H1 (cell line): ENCODE measurements at regions not wholly inside any gene's neighbourhood (a gene's known extent, or its start where the extent isn't known, plus 50 kb on each side); places are given as distances from the start of the nearest gene placed in this dataset.

Source experiments
- CTCF ChIA-PET: fragments of 300-600 bp; sonication (Branson Sonifier 250); formaldehyde crosslinking; loops from one replicate; lab custom pipeline; 2021; ENCODE audit not compliant: partially characterized antibody; lab: Charles Lee
- POLR2A ChIA-PET: fragments of 300-600 bp; sonication (Branson Sonifier 250); formaldehyde crosslinking; loops from one replicate; lab custom pipeline; 2021; ENCODE audit warnings: inconsistent platforms; ENCODE audit not compliant: partially characterized antibody; lab: Charles Lee
- DNase-seq, 2 experiments: peaks; one replicate each; pipeline versions ENCODE4 v3.0.0 to v3.0.0-alpha.2; 2010 to 2022; ENCODE audit warnings: low spot score in 2 of 2, low read depth in 1 of 2, mixed read lengths in 1 of 2
- FAIRE-seq: peaks from 2 replicates; lab custom pipeline; 2011; peaks lifted over from hg19 to GRCh38; lab: Jason Lieb, UNC
- H2AFZ ChIP-seq: 2 replicates; pipeline ENCODE4 v1.8.1; 2012; ENCODE audit warnings: low read length, inconsistent platforms
- H2AK5ac ChIP-seq: 2 replicates; pipeline ENCODE4 v1.6.1; 2013; ENCODE audit warnings: low read depth, low read length
- H2BK120ac ChIP-seq: replicated peaks from 2 replicates; pipeline ENCODE3; 2013; ENCODE audit warnings: low read depth, low read length, inconsistent platforms
- H2BK12ac ChIP-seq: 2 replicates; pipeline ENCODE4 v1.6.1; 2013; ENCODE audit warnings: low read depth, low read length
- H2BK15ac ChIP-seq: 2 replicates; pipeline ENCODE4 v1.6.1; 2013; ENCODE audit warnings: low read length
- H2BK20ac ChIP-seq: 2 replicates; pipeline ENCODE4 v1.6.1; 2013; ENCODE audit warnings: low read length
- H2BK5ac ChIP-seq: 2 replicates; pipeline ENCODE4 v1.6.1; 2013; ENCODE audit warnings: low read depth, low read length
- H3K14ac ChIP-seq: 2 replicates; pipeline ENCODE4 v1.6.1; 2013; ENCODE audit warnings: inconsistent platforms; ENCODE audit not compliant: insufficient read length
- H3K18ac ChIP-seq: 2 replicates; pipeline ENCODE4 v1.6.1; 2013; ENCODE audit warnings: low read length; ENCODE audit errors: extremely low read depth
- H3K23ac ChIP-seq: 2 replicates; pipeline ENCODE4 v1.6.1; 2013; ENCODE audit warnings: inconsistent platforms; ENCODE audit not compliant: insufficient read length
- H3K23me2 ChIP-seq: 2 replicates; pipeline ENCODE4 v1.6.1; 2013; ENCODE audit warnings: low read depth, low read length
- H3K27ac ChIP-seq: 2 replicates; pipeline ENCODE4 v1.6.1; 2011; ENCODE audit warnings: low read depth, low read length, inconsistent platforms
- H3K27me3 ChIP-seq, 4 experiments: replicated peaks in 1 of 4; 1 replicate in 1 of 4; 2 replicates in 3 of 4; pipeline versions ENCODE4 v1.6.1 to v1.8.1; 2011 to 2013; ENCODE audit warnings: low read length in 3 of 4, mild to moderate bottlenecking in 3 of 4, inconsistent platforms in 2 of 4, mixed read lengths in 2 of 4, moderate library complexity in 1 of 4; ENCODE audit not compliant: control insufficient read depth in 3 of 4, insufficient read depth in 3 of 4; ENCODE audit errors: extremely low read depth in 1 of 4
- H3K36me3 ChIP-seq, 4 experiments: 2 replicates each; pipeline versions ENCODE4 v1.6.1 to v1.8.1; 2011 to 2013; ENCODE audit warnings: mild to moderate bottlenecking in 4 of 4, low read length in 3 of 4, moderate library complexity in 2 of 4, control low read depth in 1 of 4, inconsistent platforms in 1 of 4; ENCODE audit not compliant: insufficient read depth in 4 of 4, control insufficient read depth in 2 of 4
- H3K4ac ChIP-seq: replicated peaks from 2 replicates; pipeline ENCODE3; 2013; ENCODE audit warnings: low read length, low read depth, mixed read lengths, inconsistent platforms; ENCODE audit not compliant: insufficient read length
- H3K4me1 ChIP-seq, 4 experiments: replicated peaks in 1 of 4; 1 replicate in 1 of 4; 2 replicates in 3 of 4; pipeline versions ENCODE4 v1.6.1 to v1.8.1; 2011 to 2013; ENCODE audit warnings: low read length in 3 of 4, inconsistent platforms in 2 of 4, mixed read lengths in 1 of 4; ENCODE audit not compliant: insufficient read depth in 4 of 4, control insufficient read depth in 3 of 4
- H3K4me2 ChIP-seq, 2 experiments: 2 replicates each; pipeline versions ENCODE4 v1.6.1 to v1.8.1; 2011 to 2013; ENCODE audit warnings: low read depth in 2 of 2, low read length in 2 of 2, control low read depth in 1 of 2, inconsistent platforms in 1 of 2, mild to moderate bottlenecking in 1 of 2; ENCODE audit not compliant: insufficient read depth in 1 of 2
- H3K4me3 ChIP-seq, 4 experiments: fragments of 200-600, 300-600 bp in 1 of 4; sonication (generic), shearing (Covaris generic), sonication (Bioruptor Twin) in 1 of 4; 2 replicates each; pipeline versions ENCODE4 v1.5.1 to v1.8.1; 2011 to 2016; ENCODE audit warnings: low read length in 4 of 4, low read depth in 3 of 4, control low read depth in 2 of 4, inconsistent platforms in 2 of 4, mild to moderate bottlenecking in 2 of 4, mixed read lengths in 1 of 4, moderate library complexity in 1 of 4; ENCODE audit not compliant: insufficient read depth in 2 of 4; ENCODE audit errors: extremely low read depth in 1 of 4
- H3K56ac ChIP-seq: replicated peaks from 2 replicates; pipeline ENCODE3; 2013; ENCODE audit warnings: low read depth, mild to moderate bottlenecking, mixed read lengths, low read length, inconsistent platforms; ENCODE audit not compliant: insufficient read length
- H3K79me1 ChIP-seq: 2 replicates; pipeline ENCODE4 v1.6.1; 2013; ENCODE audit warnings: low read depth, low read length, control low read depth
- H3K79me2 ChIP-seq, 2 experiments: 2 replicates each; pipeline versions ENCODE4 v1.6.1 to v1.8.1; 2012 to 2013; ENCODE audit warnings: low read length in 2 of 2, mild to moderate bottlenecking in 2 of 2, inconsistent platforms in 1 of 2; ENCODE audit not compliant: insufficient read depth in 2 of 2, control insufficient read depth in 1 of 2
- H3K9ac ChIP-seq, 4 experiments: replicated peaks in 1 of 4; 1 replicate in 1 of 4; 2 replicates in 3 of 4; pipeline versions ENCODE4 v1.6.1 to v1.8.1; 2011 to 2013; ENCODE audit warnings: low read depth in 3 of 4, low read length in 3 of 4, control low read depth in 2 of 4, mild to moderate bottlenecking in 2 of 4, moderate library complexity in 2 of 4, inconsistent platforms in 1 of 4; ENCODE audit errors: extremely low read depth in 1 of 4
- H3K9me3 ChIP-seq, 2 experiments: 2 replicates each; pipeline versions ENCODE4 v1.6.1 to v1.8.1; 2012 to 2013; ENCODE audit warnings: mild to moderate bottlenecking in 2 of 2, moderate library complexity in 2 of 2, control low read depth in 1 of 2, inconsistent platforms in 1 of 2, low read depth in 1 of 2, low read length in 1 of 2, mixed read lengths in 1 of 2; ENCODE audit not compliant: insufficient read depth in 2 of 2
- H4K20me1 ChIP-seq, 2 experiments: replicated peaks in 1 of 2; 2 replicates each; pipeline versions ENCODE3 to v1.8.1; 2011 to 2013; ENCODE audit warnings: inconsistent platforms in 2 of 2, low read length in 2 of 2, mild to moderate bottlenecking in 1 of 2; ENCODE audit not compliant: insufficient read depth in 2 of 2, control insufficient read depth in 1 of 2
- H4K5ac ChIP-seq: 2 replicates; pipeline ENCODE4 v1.6.1; 2013; ENCODE audit warnings: low read length, low read depth, mixed read lengths, inconsistent platforms; ENCODE audit not compliant: insufficient read length
- H4K8ac ChIP-seq: 2 replicates; pipeline ENCODE4 v1.8.0; 2013; ENCODE audit warnings: mild to moderate bottlenecking, moderate library complexity, low read length, inconsistent platforms; ENCODE audit not compliant: insufficient read depth; ENCODE audit errors: extremely low read depth
- H4K91ac ChIP-seq: replicated peaks from 2 replicates; pipeline ENCODE3; 2013; ENCODE audit warnings: low read length, mixed read lengths, inconsistent platforms; ENCODE audit not compliant: insufficient read length
- CREB1 ChIP-seq: IDR thresholded peaks from 2 replicates; pipeline ENCODE4 v1.6.1; 2012; ENCODE audit warnings: inconsistent platforms
- GABPA ChIP-seq: IDR thresholded peaks from 2 replicates; pipeline ENCODE4 v1.6.1; 2011; ENCODE audit warnings: mild to moderate bottlenecking, low read length, moderate library complexity, borderline replicate concordance; ENCODE audit not compliant: insufficient read depth
- KDM4A ChIP-seq: IDR thresholded peaks from one replicate; pipeline ENCODE4 v1.7.1; 2012; ENCODE audit warnings: low read depth, mild to moderate bottlenecking, moderate library complexity, low read length, inconsistent platforms; ENCODE audit not compliant: severe bottlenecking
- MAX ChIP-seq: IDR thresholded peaks from 2 replicates; pipeline ENCODE4 v1.6.1; 2012; ENCODE audit warnings: inconsistent platforms
- RNF2 ChIP-seq: fragments of 200-900, 300-1000 bp; sonication (generic); IDR thresholded peaks from 2 replicates; pipeline ENCODE4 v1.7.1; 2016; ENCODE audit warnings: borderline replicate concordance, low read depth, mild to moderate bottlenecking, antibody characterized with exemption, low read length; ENCODE audit not compliant: poor library complexity, severe bottlenecking; ENCODE audit errors: missing control alignments
- USF2 ChIP-seq: IDR thresholded peaks from 2 replicates; pipeline ENCODE4 v1.6.1; 2011; ENCODE audit warnings: low read length, improper control_type of control experiment
- WGBS, 2 experiments: shearing (Covaris generic) in 1 of 2; methylation state at CpG; one replicate each; pipeline versions ENCODE4 v1.1.6 to v1.1.7; 2013 to 2015; ENCODE audit warnings: low lambda C conversion rate in 2 of 2, mixed read lengths in 2 of 2, inconsistent platforms in 1 of 2, low coverage in 1 of 2, missing lambda C conversion rate in 1 of 2; ENCODE audit not compliant: insufficient replicate concordance in 2 of 2, insufficient coverage in 1 of 2, insufficient read length in 1 of 2; ENCODE audit errors: extremely low coverage in 1 of 2, missing lambda C conversion rate in 1 of 2; 5-methylcytosine and 5-hydroxymethylcytosine counted together

GRCh38 chr11:30788849-30789248, 202.7 kb upstream of the MPPED2 start:
- DNase-seq (no peak), FAIRE-seq (no peak)
- Histone ChIP-seq H3K27ac (no peak overlapping the region), H4K5ac (no peak overlapping the region), H3K56ac (no peak overlapping the region), H4K91ac (no peak overlapping the region), H3K79me2 (no peaks in the 10 kb centered on the region), H3K9me3 (no peaks in the 10 kb centered on the region), H2BK5ac (no peak overlapping the region), H4K20me1 (no peaks in the 10 kb centered on the region), H4K8ac (no peak overlapping the region), H2AK5ac (no peak overlapping the region), H3K23ac (no peak overlapping the region), H3K4me3 (no peak overlapping the region), H3K14ac (no peak overlapping the region), H2BK15ac (no peak overlapping the region), H3K79me1 (no peaks in the 10 kb centered on the region), H2BK120ac (no peak overlapping the region), H2BK12ac (no peak overlapping the region), H2BK20ac (no peak overlapping the region), H3K18ac (no peak overlapping the region), H3K4ac (no peak overlapping the region), H3K4me1 (no peaks in the 10 kb centered on the region), H2AFZ (no peak overlapping the region), H3K9ac (no peak overlapping the region), H3K4me2 (no peak overlapping the region), H3K23me2 (no peaks in the 10 kb centered on the region; the same call in 1 of the 2 replicates), H3K36me3 (no peaks in the 10 kb centered on the region), H3K27me3 (no peaks in the 10 kb centered on the region)
- no peak for TF ChIP-seq GABPA
- TF ChIP-seq CREB1, result no peak
- no peak for TF ChIP-seq RNF2
- no peak for TF ChIP-seq USF2
- no peak for TF ChIP-seq MAX
- no peak for TF ChIP-seq KDM4A
- WGBS, 2 experiments, result 96% methylated on average over 2 of the region's 2 CpGs; no CpG with 5 or more reads in 1 of the 2 experiments
- ChIA-PET CTCF (no interaction called here), POLR2A (no interaction called here)
